H1 (cell line): ENCODE measurements at regions not wholly inside any gene's neighbourhood (a gene's known extent, or its start where the extent isn't known, plus 50 kb on each side); places are given as distances from the start of the nearest gene placed in this dataset.

ENCODE experiments used
- CTCF ChIA-PET: fragments of 300-600 bp; sonication (Branson Sonifier 250); formaldehyde crosslinking; loops from one replicate; lab custom pipeline; 2021; ENCODE audit not compliant: partially characterized antibody; lab: Charles Lee
- POLR2A ChIA-PET: fragments of 300-600 bp; sonication (Branson Sonifier 250); formaldehyde crosslinking; loops from one replicate; lab custom pipeline; 2021; ENCODE audit warnings: inconsistent platforms; ENCODE audit not compliant: partially characterized antibody; lab: Charles Lee
- DNase-seq, 2 experiments: peaks; one replicate each; pipeline versions ENCODE4 v3.0.0 to v3.0.0-alpha.2; 2010 to 2022; ENCODE audit warnings: low spot score in 2 of 2, low read depth in 1 of 2, mixed read lengths in 1 of 2
- FAIRE-seq: peaks from 2 replicates; lab custom pipeline; 2011; peaks lifted over from hg19 to GRCh38; lab: Jason Lieb, UNC
- H2AFZ ChIP-seq: 2 replicates; pipeline ENCODE4 v1.8.1; 2012; ENCODE audit warnings: low read length, inconsistent platforms
- H2AK5ac ChIP-seq: 2 replicates; pipeline ENCODE4 v1.6.1; 2013; ENCODE audit warnings: low read depth, low read length
- H2BK120ac ChIP-seq: replicated peaks from 2 replicates; pipeline ENCODE3; 2013; ENCODE audit warnings: low read depth, low read length, inconsistent platforms
- H2BK12ac ChIP-seq: 2 replicates; pipeline ENCODE4 v1.6.1; 2013; ENCODE audit warnings: low read depth, low read length
- H2BK15ac ChIP-seq: 2 replicates; pipeline ENCODE4 v1.6.1; 2013; ENCODE audit warnings: low read length
- H2BK20ac ChIP-seq: 2 replicates; pipeline ENCODE4 v1.6.1; 2013; ENCODE audit warnings: low read length
- H2BK5ac ChIP-seq: 2 replicates; pipeline ENCODE4 v1.6.1; 2013; ENCODE audit warnings: low read depth, low read length
- H3K14ac ChIP-seq: 2 replicates; pipeline ENCODE4 v1.6.1; 2013; ENCODE audit warnings: inconsistent platforms; ENCODE audit not compliant: insufficient read length
- H3K18ac ChIP-seq: 2 replicates; pipeline ENCODE4 v1.6.1; 2013; ENCODE audit warnings: low read length; ENCODE audit errors: extremely low read depth
- H3K23ac ChIP-seq: 2 replicates; pipeline ENCODE4 v1.6.1; 2013; ENCODE audit warnings: inconsistent platforms; ENCODE audit not compliant: insufficient read length
- H3K23me2 ChIP-seq: 2 replicates; pipeline ENCODE4 v1.6.1; 2013; ENCODE audit warnings: low read depth, low read length
- H3K27ac ChIP-seq: 2 replicates; pipeline ENCODE4 v1.6.1; 2011; ENCODE audit warnings: low read depth, low read length, inconsistent platforms
- H3K27me3 ChIP-seq, 4 experiments: replicated peaks in 1 of 4; 1 replicate in 1 of 4; 2 replicates in 3 of 4; pipeline versions ENCODE4 v1.6.1 to v1.8.1; 2011 to 2013; ENCODE audit warnings: low read length in 3 of 4, mild to moderate bottlenecking in 3 of 4, inconsistent platforms in 2 of 4, mixed read lengths in 2 of 4, moderate library complexity in 1 of 4; ENCODE audit not compliant: control insufficient read depth in 3 of 4, insufficient read depth in 3 of 4; ENCODE audit errors: extremely low read depth in 1 of 4
- H3K36me3 ChIP-seq, 4 experiments: 2 replicates each; pipeline versions ENCODE4 v1.6.1 to v1.8.1; 2011 to 2013; ENCODE audit warnings: mild to moderate bottlenecking in 4 of 4, low read length in 3 of 4, moderate library complexity in 2 of 4, control low read depth in 1 of 4, inconsistent platforms in 1 of 4; ENCODE audit not compliant: insufficient read depth in 4 of 4, control insufficient read depth in 2 of 4
- H3K4ac ChIP-seq: replicated peaks from 2 replicates; pipeline ENCODE3; 2013; ENCODE audit warnings: low read length, low read depth, mixed read lengths, inconsistent platforms; ENCODE audit not compliant: insufficient read length
- H3K4me1 ChIP-seq, 4 experiments: replicated peaks in 1 of 4; 1 replicate in 1 of 4; 2 replicates in 3 of 4; pipeline versions ENCODE4 v1.6.1 to v1.8.1; 2011 to 2013; ENCODE audit warnings: low read length in 3 of 4, inconsistent platforms in 2 of 4, mixed read lengths in 1 of 4; ENCODE audit not compliant: insufficient read depth in 4 of 4, control insufficient read depth in 3 of 4
- H3K4me2 ChIP-seq, 2 experiments: 2 replicates each; pipeline versions ENCODE4 v1.6.1 to v1.8.1; 2011 to 2013; ENCODE audit warnings: low read depth in 2 of 2, low read length in 2 of 2, control low read depth in 1 of 2, inconsistent platforms in 1 of 2, mild to moderate bottlenecking in 1 of 2; ENCODE audit not compliant: insufficient read depth in 1 of 2
- H3K4me3 ChIP-seq, 4 experiments: fragments of 200-600, 300-600 bp in 1 of 4; sonication (generic), shearing (Covaris generic), sonication (Bioruptor Twin) in 1 of 4; 2 replicates each; pipeline versions ENCODE4 v1.5.1 to v1.8.1; 2011 to 2016; ENCODE audit warnings: low read length in 4 of 4, low read depth in 3 of 4, control low read depth in 2 of 4, inconsistent platforms in 2 of 4, mild to moderate bottlenecking in 2 of 4, mixed read lengths in 1 of 4, moderate library complexity in 1 of 4; ENCODE audit not compliant: insufficient read depth in 2 of 4; ENCODE audit errors: extremely low read depth in 1 of 4
- H3K56ac ChIP-seq: replicated peaks from 2 replicates; pipeline ENCODE3; 2013; ENCODE audit warnings: low read depth, mild to moderate bottlenecking, mixed read lengths, low read length, inconsistent platforms; ENCODE audit not compliant: insufficient read length
- H3K79me1 ChIP-seq: 2 replicates; pipeline ENCODE4 v1.6.1; 2013; ENCODE audit warnings: low read depth, low read length, control low read depth
- H3K79me2 ChIP-seq, 2 experiments: 2 replicates each; pipeline versions ENCODE4 v1.6.1 to v1.8.1; 2012 to 2013; ENCODE audit warnings: low read length in 2 of 2, mild to moderate bottlenecking in 2 of 2, inconsistent platforms in 1 of 2; ENCODE audit not compliant: insufficient read depth in 2 of 2, control insufficient read depth in 1 of 2
- H3K9ac ChIP-seq, 4 experiments: replicated peaks in 1 of 4; 1 replicate in 1 of 4; 2 replicates in 3 of 4; pipeline versions ENCODE4 v1.6.1 to v1.8.1; 2011 to 2013; ENCODE audit warnings: low read depth in 3 of 4, low read length in 3 of 4, control low read depth in 2 of 4, mild to moderate bottlenecking in 2 of 4, moderate library complexity in 2 of 4, inconsistent platforms in 1 of 4; ENCODE audit errors: extremely low read depth in 1 of 4
- H3K9me3 ChIP-seq, 2 experiments: 2 replicates each; pipeline versions ENCODE4 v1.6.1 to v1.8.1; 2012 to 2013; ENCODE audit warnings: mild to moderate bottlenecking in 2 of 2, moderate library complexity in 2 of 2, control low read depth in 1 of 2, inconsistent platforms in 1 of 2, low read depth in 1 of 2, low read length in 1 of 2, mixed read lengths in 1 of 2; ENCODE audit not compliant: insufficient read depth in 2 of 2
- H4K20me1 ChIP-seq, 2 experiments: replicated peaks in 1 of 2; 2 replicates each; pipeline versions ENCODE3 to v1.8.1; 2011 to 2013; ENCODE audit warnings: inconsistent platforms in 2 of 2, low read length in 2 of 2, mild to moderate bottlenecking in 1 of 2; ENCODE audit not compliant: insufficient read depth in 2 of 2, control insufficient read depth in 1 of 2
- H4K5ac ChIP-seq: 2 replicates; pipeline ENCODE4 v1.6.1; 2013; ENCODE audit warnings: low read length, low read depth, mixed read lengths, inconsistent platforms; ENCODE audit not compliant: insufficient read length
- H4K8ac ChIP-seq: 2 replicates; pipeline ENCODE4 v1.8.0; 2013; ENCODE audit warnings: mild to moderate bottlenecking, moderate library complexity, low read length, inconsistent platforms; ENCODE audit not compliant: insufficient read depth; ENCODE audit errors: extremely low read depth
- H4K91ac ChIP-seq: replicated peaks from 2 replicates; pipeline ENCODE3; 2013; ENCODE audit warnings: low read length, mixed read lengths, inconsistent platforms; ENCODE audit not compliant: insufficient read length
- ATF2 ChIP-seq: IDR thresholded peaks from 2 replicates; pipeline ENCODE4 v1.6.1; 2012; ENCODE audit warnings: low read length, inconsistent platforms
- ATF3 ChIP-seq: IDR thresholded peaks from 2 replicates; pipeline ENCODE4 v1.6.1; 2011; ENCODE audit warnings: low read depth, mild to moderate bottlenecking, low read length; ENCODE audit not compliant: insufficient read depth
- CREB1 ChIP-seq: IDR thresholded peaks from 2 replicates; pipeline ENCODE4 v1.6.1; 2012; ENCODE audit warnings: inconsistent platforms
- GABPA ChIP-seq: IDR thresholded peaks from 2 replicates; pipeline ENCODE4 v1.6.1; 2011; ENCODE audit warnings: mild to moderate bottlenecking, low read length, moderate library complexity, borderline replicate concordance; ENCODE audit not compliant: insufficient read depth
- JUN ChIP-seq: IDR thresholded peaks from 2 replicates; pipeline ENCODE4 v1.6.1; 2011; ENCODE audit warnings: low read depth, mild to moderate bottlenecking, improper control_type of control experiment, low read length
- KDM5A ChIP-seq: fragments of 200-600 bp; IDR thresholded peaks from 2 replicates; pipeline ENCODE4 v1.7.1; 2012; ENCODE audit warnings: mild to moderate bottlenecking, low read length, inconsistent platforms, mixed read lengths
- NANOG ChIP-seq: IDR thresholded peaks from 2 replicates; pipeline ENCODE4 v1.6.1; 2011; ENCODE audit warnings: low read length, low read depth, mild to moderate bottlenecking, inconsistent platforms; ENCODE audit not compliant: insufficient read depth, poor library complexity, severe bottlenecking
- NRF1 ChIP-seq: IDR thresholded peaks from 2 replicates; pipeline ENCODE4 v1.6.1; 2011; ENCODE audit warnings: mild to moderate bottlenecking, low read depth, low read length, improper control_type of control experiment
- PHF8 ChIP-seq: fragments of 200-600 bp; sonication (generic); conservative IDR thresholded peaks from 2 replicates; pipeline ENCODE4 v1.7.1; 2012; ENCODE audit warnings: low read depth, mild to moderate bottlenecking, inconsistent platforms, low read length, moderate library complexity
- POLR2A ChIP-seq, 2 experiments: IDR thresholded peaks; 1 replicate in 1 of 2; 2 replicates in 1 of 2; pipeline ENCODE4 v1.6.1; 2011; ENCODE audit warnings: low read depth in 2 of 2, low read length in 2 of 2, mild to moderate bottlenecking in 2 of 2; ENCODE audit errors: control extremely low read depth in 1 of 2
- SRF ChIP-seq: IDR thresholded peaks from 2 replicates; pipeline ENCODE4 v1.6.1; 2011; ENCODE audit warnings: mild to moderate bottlenecking, low read depth, low read length, moderate library complexity
- TAF1 ChIP-seq: IDR thresholded peaks from 2 replicates; pipeline ENCODE4 v1.6.1; 2011; ENCODE audit warnings: mild to moderate bottlenecking, low read depth, low read length
- TEAD4 ChIP-seq: IDR thresholded peaks from 2 replicates; pipeline ENCODE4 v1.6.1; 2012; ENCODE audit warnings: low read depth, low read length, inconsistent platforms, mixed read lengths
- ZNF274 ChIP-seq: IDR thresholded peaks from 2 replicates; pipeline ENCODE4 v1.7.0; 2012; ENCODE audit warnings: low read length, borderline replicate concordance; ENCODE audit errors: extremely low read depth
- WGBS, 2 experiments: shearing (Covaris generic) in 1 of 2; methylation state at CpG; one replicate each; pipeline versions ENCODE4 v1.1.6 to v1.1.7; 2013 to 2015; ENCODE audit warnings: low lambda C conversion rate in 2 of 2, mixed read lengths in 2 of 2, inconsistent platforms in 1 of 2, low coverage in 1 of 2, missing lambda C conversion rate in 1 of 2; ENCODE audit not compliant: insufficient replicate concordance in 2 of 2, insufficient coverage in 1 of 2, insufficient read length in 1 of 2; ENCODE audit errors: extremely low coverage in 1 of 2, missing lambda C conversion rate in 1 of 2; 5-methylcytosine and 5-hydroxymethylcytosine counted together

- Histone ChIP-seq H3K4me1 (no peaks in the 10 kb centered on the region), H3K56ac (no peak overlapping the region), H3K9ac (no peak overlapping the region), H2BK120ac (no peak overlapping the region), H3K27me3 (no peaks in the 10 kb centered on the region), H3K4ac (no peak overlapping the region), H4K20me1 (no peaks in the 10 kb centered on the region), H4K8ac (no peak overlapping the region), H3K36me3 (no peaks in the 10 kb centered on the region; a peak in 1 of 8 replicates), H3K14ac (no peak overlapping the region), H3K23ac (no peak overlapping the region), H4K5ac (no peak overlapping the region), H2BK12ac (no peak overlapping the region), H2AFZ (no peak overlapping the region), H3K4me2 (no peak overlapping the region), H2BK5ac (no peak overlapping the region), H2AK5ac (no peak overlapping the region), H3K9me3 (peaks cover 0 to 5% of the 10 kb centered on the region in 2 experiments; a peak in 1 of 4 replicates), H3K18ac (no peak overlapping the region), H3K79me2 (no peaks in the 10 kb centered on the region), H3K79me1 (no peaks in the 10 kb centered on the region), H2BK20ac (no peak overlapping the region), H4K91ac (no peak overlapping the region), H3K4me3 (no peak overlapping the region), H3K27ac (no peak overlapping the region), H3K23me2 (no peaks in the 10 kb centered on the region), H2BK15ac (no peak overlapping the region)
- 89% methylated on average over 1 of the region's 1 CpG; no CpG with 5 or more reads in 1 of the 2 experiments for WGBS, 2 experiments
- ChIA-PET CTCF (no interaction called here), POLR2A (no interaction called here)
- no peak for TF ChIP-seq JUN
- TF ChIP-seq ATF2, result no peak
- no peak for TF ChIP-seq GABPA
- TF ChIP-seq SRF, result no peak
- TF ChIP-seq CREB1, result no peak
- TF ChIP-seq KDM5A, result no peak
- no peak for TF ChIP-seq NRF1
- TF ChIP-seq NANOG, result no peak
- TF ChIP-seq ZNF274, result no peak
- TF ChIP-seq POLR2A (IDR thresholded peaks at IDR 0.05; ENCODE audit: control extremely low read depth in 1 of 2, low read depth in 2 of 2, low read length in 2 of 2), result no peak
- no peak for TF ChIP-seq PHF8
- TF ChIP-seq TEAD4, result no peak
- no peak for TF ChIP-seq TAF1
- no peak for TF ChIP-seq ATF3
- DNase-seq, result no peak
- FAIRE-seq, result no peak
Observed at GRCh38 chr5:114184006-114184405, 177.9 kb upstream of the KCNN2 start.
